CD14-positive monocyte (primary cell): ENCODE measurements at regions not wholly inside any gene's neighbourhood (a gene's known extent, or its start where the extent isn't known, plus 50 kb on each side); places are given as distances from the start of the nearest gene placed in this dataset.
"Not testable (repeated sequence)": the region's sequence is repeated elsewhere in the genome, so short reads cannot be mapped to it uniquely, and the experiment has no call there.

Experiments
- DNase-seq, 3 donors: peaks; one replicate each; pipeline ENCODE4 v3.0.0-alpha.2; 2011 to 2022
- H2AFZ ChIP-seq: 2 replicates; pipeline ENCODE4 v1.6.0; 2012; ENCODE audit warnings: mild to moderate bottlenecking, low read depth, low read length, inconsistent platforms; ENCODE audit not compliant: insufficient read depth, poor library complexity, severe bottlenecking
- H3K27ac ChIP-seq, 2 donors: 1 replicate in 1 of 2; 2 replicates in 1 of 2; pipeline ENCODE4 v1.5.1; 2012 to 2013; ENCODE audit warnings: low read length in 2 of 2, control low read depth in 1 of 2, inconsistent platforms in 1 of 2, low read depth in 1 of 2, mild to moderate bottlenecking in 1 of 2
- H3K27me3 ChIP-seq, 2 donors: one replicate each; pipeline versions ENCODE4 v1.6.0 to v1.6.1; 2011 to 2013; ENCODE audit warnings: low read length in 2 of 2; ENCODE audit not compliant: control insufficient read depth in 2 of 2, insufficient read depth in 2 of 2
- H3K36me3 ChIP-seq, 2 donors: replicated peaks in 1 of 2; 1 replicate in 1 of 2; 2 replicates in 1 of 2; pipeline versions ENCODE4 v1.5.1 to v1.6.1; 2012 to 2013; ENCODE audit warnings: low read length in 2 of 2, control low read depth in 1 of 2, inconsistent platforms in 1 of 2, mild to moderate bottlenecking in 1 of 2; ENCODE audit not compliant: insufficient read depth in 2 of 2, control insufficient read depth in 1 of 2
- H3K4me1 ChIP-seq, 2 donors: 1 replicate in 1 of 2; 2 replicates in 1 of 2; pipeline versions ENCODE4 v1.5.1 to v1.6.1; 2012 to 2013; ENCODE audit warnings: low read length in 2 of 2, control low read depth in 1 of 2, inconsistent platforms in 1 of 2, mild to moderate bottlenecking in 1 of 2, moderate library complexity in 1 of 2; ENCODE audit not compliant: insufficient read depth in 2 of 2, control insufficient read depth in 1 of 2
- H3K4me2 ChIP-seq: replicated peaks from 2 replicates; pipeline ENCODE3; 2012; ENCODE audit warnings: low read length, moderate library complexity, mild to moderate bottlenecking; ENCODE audit not compliant: poor library complexity, severe bottlenecking; ENCODE audit errors: extremely low read depth
- H3K4me3 ChIP-seq, 3 experiments: fragments of 200-600 bp in 1 of 3; sonication (generic) in 1 of 3; replicated peaks in 1 of 3; 1 replicate in 2 of 3; 2 replicates in 1 of 3; pipeline ENCODE4 v1.5.1; 2011 to 2013; ENCODE audit warnings: low read length in 3 of 3, mild to moderate bottlenecking in 3 of 3, control low read depth in 2 of 3, low read depth in 2 of 3, inconsistent platforms in 1 of 3, moderate library complexity in 1 of 3
- H3K79me2 ChIP-seq: 2 replicates; pipeline ENCODE4 v1.6.0; 2012; ENCODE audit warnings: mild to moderate bottlenecking, control low read depth, inconsistent platforms, low read length, moderate library complexity; ENCODE audit not compliant: insufficient read depth
- H3K9ac ChIP-seq: 2 replicates; pipeline ENCODE4 v1.6.0; 2017; ENCODE audit warnings: low read length, mild to moderate bottlenecking; ENCODE audit not compliant: insufficient read depth, poor library complexity, severe bottlenecking
- H3K9me3 ChIP-seq, 2 donors: replicated peaks in 1 of 2; 1 replicate in 1 of 2; 2 replicates in 1 of 2; pipeline versions ENCODE4 v1.5.1 to v1.6.1; 2012 to 2013; ENCODE audit warnings: low read length in 2 of 2, control low read depth in 1 of 2; ENCODE audit not compliant: control insufficient read depth in 1 of 2, insufficient read depth in 1 of 2
- H4K20me1 ChIP-seq: 2 replicates; pipeline ENCODE4 v1.6.0; 2012; ENCODE audit warnings: mild to moderate bottlenecking, low read length, control low read depth, moderate library complexity; ENCODE audit not compliant: insufficient read depth
- H3K27ac Mint-ChIP-seq, 7 donors: one replicate each; pipeline ENCODE4 v1.8.0; 2020; ENCODE audit warnings: mild to moderate bottlenecking in 7 of 7, mixed read lengths in 7 of 7, moderate library complexity in 6 of 7, inconsistent platforms in 2 of 7
- H3K27me3 Mint-ChIP-seq, 3 donors: one replicate each; pipeline ENCODE4 v1.8.0; 2021 to 2022; ENCODE audit warnings: low read depth in 3 of 3, mild to moderate bottlenecking in 3 of 3, mixed read lengths in 3 of 3, moderate library complexity in 3 of 3, inconsistent platforms in 1 of 3
- H3K36me3 Mint-ChIP-seq, 2 donors: one replicate each; pipeline ENCODE4 v1.8.0; 2020; ENCODE audit warnings: mixed read lengths in 2 of 2, inconsistent platforms in 1 of 2, mild to moderate bottlenecking in 1 of 2
- H3K4me1 Mint-ChIP-seq: one replicate; pipeline ENCODE4 v1.8.0; 2020; ENCODE audit warnings: mild to moderate bottlenecking, mixed read lengths
- H3K4me3 Mint-ChIP-seq, 2 donors: one replicate each; pipeline ENCODE4 v1.8.0; 2020; ENCODE audit warnings: mild to moderate bottlenecking in 2 of 2, mixed read lengths in 2 of 2, moderate library complexity in 1 of 2
- H3K9me3 Mint-ChIP-seq, 7 donors: one replicate each; pipeline ENCODE4 v1.8.0; 2020 to 2022; ENCODE audit warnings: mixed read lengths in 7 of 7, mild to moderate bottlenecking in 6 of 7, moderate library complexity in 6 of 7, inconsistent platforms in 2 of 7
- CTCF ChIP-seq: fragments of 200-600 bp; IDR thresholded peaks from one replicate; pipeline ENCODE4 v1.8.0; 2022; ENCODE audit warnings: antibody characterized with exemption, mild to moderate bottlenecking
- WGBS: methylation state at CpG from one replicate; pipeline ENCODE4 v1.1.5; 2013; ENCODE audit warnings: missing lambda C conversion rate; ENCODE audit not compliant: insufficient coverage; 5-methylcytosine and 5-hydroxymethylcytosine counted together
- intact Hi-C, 2 donors: fragments of 100-400 bp; cut with micrococcal nuclease; formaldehyde crosslinking; loops; one replicate each; pipeline versions ENCODE4 v1.15.0 to v1.15.1; 2023

GRCh38 chr7:12930534-12930933, 243.1 kb downstream of the ARL4A start:
- DNase-seq = no peak
- no peak overlapping the region for H3K4me3 ChIP-seq
- H3K27me3 Mint-ChIP-seq = peaks cover 0 to 2% (median 0%) of the 10 kb centered on the region in 3 donors
- intact Hi-C loops = no loop called here
- H3K4me1 ChIP-seq = no peaks in the 10 kb centered on the region
- no peaks in the 10 kb centered on the region for H3K4me1 Mint-ChIP-seq
- peaks cover 0 to 3% (median 2%) of the 10 kb centered on the region in 7 donors for H3K9me3 Mint-ChIP-seq
- no CpG with 5 or more reads among the region's 2 CpGs for WGBS
- H4K20me1 ChIP-seq = no peaks in the 10 kb centered on the region
- no peak for TF ChIP-seq CTCF
- no peaks in the 10 kb centered on the region for H3K27me3 ChIP-seq
- no peak overlapping the region for H3K27ac Mint-ChIP-seq
- H3K9ac ChIP-seq = no peak overlapping the region
- H3K27ac ChIP-seq = no peak overlapping the region
- no peak overlapping the region for H2AFZ ChIP-seq
- no peaks in the 10 kb centered on the region for H3K36me3 ChIP-seq
- no peak overlapping the region for H3K4me3 Mint-ChIP-seq
- H3K4me2 ChIP-seq = no peak overlapping the region
- H3K36me3 Mint-ChIP-seq = no peaks in the 10 kb centered on the region
- no peaks in the 10 kb centered on the region for H3K9me3 ChIP-seq
- no peaks in the 10 kb centered on the region for H3K79me2 ChIP-seq

GRCh38 chr7:12931465-12931864, 244.0 kb downstream of the ARL4A start:
- H3K4me1 Mint-ChIP-seq, H3K27ac Mint-ChIP-seq, H3K4me3 Mint-ChIP-seq, H3K9me3 ChIP-seq, H3K9ac ChIP-seq, H3K4me1 ChIP-seq, DNase-seq, H3K36me3 ChIP-seq, H2AFZ ChIP-seq, H3K4me2 ChIP-seq, H3K9me3 Mint-ChIP-seq, H3K79me2 ChIP-seq, H3K27ac ChIP-seq, H3K4me3 ChIP-seq, H4K20me1 ChIP-seq, H3K27me3 ChIP-seq, H3K27me3 Mint-ChIP-seq, intact Hi-C loops, H3K36me3 Mint-ChIP-seq: not testable (repeated sequence)
- WGBS = 95% methylated on average over 16 of the region's 19 CpGs
